GM23338 (cell line): ENCODE measurements at regions not wholly inside any gene's neighbourhood (a gene's known extent, or its start where the extent isn't known, plus 50 kb on each side); places are given as distances from the start of the nearest gene placed in this dataset.

Experiments
- ATAC-seq: fragments of 200-7000 bp; cut with Tn5 transposase; 3 replicates; pipeline ENCODE4 v1.9.1; 2020
- DNase-seq: peaks from one replicate; pipeline ENCODE4 v3.0.0-alpha.2; 2015; ENCODE audit warnings: low spot score
- H2AFZ ChIP-seq: fragments of 200-600 bp; sonication (generic); 2 replicates; pipeline ENCODE4 v1.8.0; 2016; ENCODE audit warnings: antibody characterized with exemption, mild to moderate bottlenecking, moderate library complexity
- H3F3A ChIP-seq: fragments of 200-600 bp; sonication (generic); replicated peaks from 2 replicates; pipeline ENCODE4 v1.8.0; 2017; ENCODE audit warnings: antibody characterized with exemption, mixed run types, low read depth
- H3K27ac ChIP-seq: fragments of 200-600 bp; sonication (generic); 2 replicates; pipeline ENCODE4 v1.6.1; 2016; ENCODE audit warnings: low read depth
- H3K27me3 ChIP-seq: fragments of 200-600 bp; sonication (generic); 2 replicates; pipeline ENCODE4 v1.8.0; 2016; ENCODE audit warnings: mild to moderate bottlenecking, mixed run types, moderate library complexity; ENCODE audit not compliant: insufficient read depth
- H3K36me3 ChIP-seq: fragments of 200-600 bp; sonication (generic); 2 replicates; pipeline ENCODE4 v1.8.0; 2016; ENCODE audit warnings: mild to moderate bottlenecking; ENCODE audit not compliant: insufficient read depth
- H3K4me1 ChIP-seq: fragments of 200-600 bp; sonication (generic); 2 replicates; pipeline ENCODE4 v1.8.0; 2016; ENCODE audit warnings: mild to moderate bottlenecking, moderate library complexity; ENCODE audit not compliant: insufficient read depth
- H3K4me2 ChIP-seq: fragments of 200-600 bp; sonication (generic); 2 replicates; pipeline ENCODE4 v1.7.1; 2017; ENCODE audit warnings: mixed run types
- H3K4me3 ChIP-seq: fragments of 200-600 bp; sonication (generic); 2 replicates; pipeline ENCODE4 v1.6.1; 2016; ENCODE audit warnings: mixed run types
- H3K79me2 ChIP-seq: fragments of 200-600 bp; sonication (generic); replicated peaks from 2 replicates; pipeline ENCODE4 v1.8.0; 2017; ENCODE audit warnings: mild to moderate bottlenecking; ENCODE audit not compliant: insufficient read depth
- H3K9me2 ChIP-seq: fragments of 200-600 bp; sonication (generic); 2 replicates; pipeline ENCODE4 v1.8.0; 2017; ENCODE audit not compliant: insufficient read depth
- H4K20me1 ChIP-seq: fragments of 200-600 bp; sonication (generic); replicated peaks from 2 replicates; pipeline ENCODE4 v1.8.0; 2017; ENCODE audit warnings: mild to moderate bottlenecking; ENCODE audit not compliant: insufficient read depth
- H3K27ac Mint-ChIP-seq: 2 replicates; pipeline ENCODE4 v1.8.0; 2020; ENCODE audit warnings: inconsistent platforms, mild to moderate bottlenecking, moderate library complexity, mixed read lengths
- H3K27me3 Mint-ChIP-seq: 3 replicates; pipeline ENCODE4 v1.8.0; 2022; ENCODE audit warnings: low read depth, mild to moderate bottlenecking, moderate library complexity, mixed read lengths, inconsistent platforms; ENCODE audit not compliant: insufficient read depth, poor library complexity
- H3K36me3 Mint-ChIP-seq: 3 replicates; pipeline ENCODE4 v1.8.0; 2021; ENCODE audit warnings: low read depth, mild to moderate bottlenecking, inconsistent platforms, moderate library complexity, mixed read lengths
- H3K4me1 Mint-ChIP-seq: 3 replicates; pipeline ENCODE4 v1.8.0; 2020; ENCODE audit warnings: mild to moderate bottlenecking, inconsistent platforms, mixed read lengths
- H3K4me3 Mint-ChIP-seq: 3 replicates; pipeline ENCODE4 v1.8.0; 2021; ENCODE audit warnings: moderate library complexity, mild to moderate bottlenecking, inconsistent platforms, mixed read lengths
- H3K9me3 Mint-ChIP-seq: 3 replicates; pipeline ENCODE4 v1.8.0; 2020; ENCODE audit warnings: moderate library complexity, mild to moderate bottlenecking, inconsistent platforms, mixed read lengths
- CREB1 ChIP-seq: fragments of 250-450 bp; sonication (Bioruptor Pico); IDR thresholded peaks from 2 replicates; pipeline ENCODE4 v1.5.0; 2020; ENCODE audit warnings: low read depth, mild to moderate bottlenecking, moderate library complexity
- EZH2 ChIP-seq: fragments of 200-600 bp; sonication (generic); IDR thresholded peaks from one replicate; pipeline ENCODE4 v1.8.0; 2017; ENCODE audit warnings: antibody characterized with exemption, mild to moderate bottlenecking, low read depth; ENCODE audit not compliant: unreplicated experiment
- EZH2phosphoT487 ChIP-seq: fragments of 200-600 bp; sonication (generic); IDR thresholded peaks from one replicate; pipeline ENCODE4 v1.8.1; 2018; ENCODE audit warnings: antibody characterized with exemption; ENCODE audit not compliant: unreplicated experiment
- JUNB ChIP-seq: IDR thresholded peaks from one replicate; pipeline ENCODE4 v1.6.1; 2016; ENCODE audit warnings: antibody characterized with exemption; ENCODE audit not compliant: unreplicated experiment
- NANOG ChIP-seq: IDR thresholded peaks from 2 replicates; pipeline ENCODE4 v1.6.1; 2016; ENCODE audit warnings: antibody characterized with exemption, borderline replicate concordance
- POLR2AphosphoS5 ChIP-seq: IDR thresholded peaks from 2 replicates; pipeline ENCODE4 v1.6.1; 2016; ENCODE audit warnings: antibody characterized with exemption, low read depth
- STAT1 ChIP-seq: IDR thresholded peaks from one replicate; pipeline ENCODE4 v1.6.1; 2016; ENCODE audit warnings: antibody characterized with exemption; ENCODE audit not compliant: unreplicated experiment
- ZNF114 ChIP-seq: fragments of 250-450 bp; sonication (Bioruptor Pico); IDR thresholded peaks from 2 replicates; pipeline ENCODE4 v1.5.0; 2020; ENCODE audit warnings: mild to moderate bottlenecking, moderate library complexity
- ZNF331 ChIP-seq: fragments of 250-450 bp; sonication (Bioruptor Pico); IDR thresholded peaks from 2 replicates; pipeline ENCODE4 v1.5.0; 2020; ENCODE audit warnings: low read depth, mild to moderate bottlenecking, moderate library complexity
- TF ChIP-seq, protein P1 (sequence below): fragments of 250-450 bp; sonication (Bioruptor Pico); IDR thresholded peaks from 2 replicates; pipeline ENCODE4 v1.5.0; 2020; ENCODE audit warnings: mild to moderate bottlenecking, moderate library complexity
- TF ChIP-seq, protein P2 (sequence below): IDR thresholded peaks from 2 replicates; pipeline ENCODE4 v1.6.1; 2016; ENCODE audit warnings: antibody characterized with exemption

DNA sequence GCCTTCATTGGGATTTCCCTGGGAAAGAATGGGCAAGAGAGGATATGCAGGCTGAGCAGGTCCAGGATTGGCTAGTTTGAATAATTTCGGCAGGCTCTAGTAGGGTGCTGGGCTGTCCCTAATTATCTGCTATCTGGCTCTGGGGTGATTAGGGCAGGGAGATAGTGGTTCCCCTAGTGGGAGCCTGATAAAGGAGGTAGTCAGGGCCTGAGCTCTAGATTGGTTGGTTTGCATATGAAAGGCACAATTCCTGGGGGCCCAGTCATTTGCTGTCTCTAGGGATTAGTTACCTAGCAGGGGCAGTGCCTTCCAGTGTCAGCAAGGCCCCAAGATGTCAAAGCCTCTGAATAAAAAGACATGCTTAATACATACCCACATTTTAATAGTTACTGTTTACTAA, 690.1 kb upstream of the KLHL29 start:
- H3K4me3 ChIP-seq: no peak overlapping the region
- no peaks in the 10 kb centered on the region for H3K79me2 ChIP-seq
- no peak overlapping the region for H2AFZ ChIP-seq
- ATAC-seq (peak; percentile 99), DNase-seq (peak; percentile 74)
- Mint-ChIP-seq H3K36me3 (no peaks in the 10 kb centered on the region), H3K4me1 (peaks cover 15% of the 10 kb centered on the region), H3K9me3 (no peaks in the 10 kb centered on the region), H3K27ac (no peak overlapping the region), H3K4me3 (no peak overlapping the region), H3K27me3 (peaks cover 5% of the 10 kb centered on the region)
- H3K4me2 ChIP-seq: peak overlapping the region; percentile 47; the same call in 1 of the 2 replicates
- no peak for TF ChIP-seq CREB1 (CRISPR knock-in tag)
- TF ChIP-seq EZH2: no peak
- TF ChIP-seq ZNF114 (CRISPR knock-in tag): 0 out of 2 replicates have a peak, but pooled peaks have one; percentile 4
- TF ChIP-seq, protein P1, sequence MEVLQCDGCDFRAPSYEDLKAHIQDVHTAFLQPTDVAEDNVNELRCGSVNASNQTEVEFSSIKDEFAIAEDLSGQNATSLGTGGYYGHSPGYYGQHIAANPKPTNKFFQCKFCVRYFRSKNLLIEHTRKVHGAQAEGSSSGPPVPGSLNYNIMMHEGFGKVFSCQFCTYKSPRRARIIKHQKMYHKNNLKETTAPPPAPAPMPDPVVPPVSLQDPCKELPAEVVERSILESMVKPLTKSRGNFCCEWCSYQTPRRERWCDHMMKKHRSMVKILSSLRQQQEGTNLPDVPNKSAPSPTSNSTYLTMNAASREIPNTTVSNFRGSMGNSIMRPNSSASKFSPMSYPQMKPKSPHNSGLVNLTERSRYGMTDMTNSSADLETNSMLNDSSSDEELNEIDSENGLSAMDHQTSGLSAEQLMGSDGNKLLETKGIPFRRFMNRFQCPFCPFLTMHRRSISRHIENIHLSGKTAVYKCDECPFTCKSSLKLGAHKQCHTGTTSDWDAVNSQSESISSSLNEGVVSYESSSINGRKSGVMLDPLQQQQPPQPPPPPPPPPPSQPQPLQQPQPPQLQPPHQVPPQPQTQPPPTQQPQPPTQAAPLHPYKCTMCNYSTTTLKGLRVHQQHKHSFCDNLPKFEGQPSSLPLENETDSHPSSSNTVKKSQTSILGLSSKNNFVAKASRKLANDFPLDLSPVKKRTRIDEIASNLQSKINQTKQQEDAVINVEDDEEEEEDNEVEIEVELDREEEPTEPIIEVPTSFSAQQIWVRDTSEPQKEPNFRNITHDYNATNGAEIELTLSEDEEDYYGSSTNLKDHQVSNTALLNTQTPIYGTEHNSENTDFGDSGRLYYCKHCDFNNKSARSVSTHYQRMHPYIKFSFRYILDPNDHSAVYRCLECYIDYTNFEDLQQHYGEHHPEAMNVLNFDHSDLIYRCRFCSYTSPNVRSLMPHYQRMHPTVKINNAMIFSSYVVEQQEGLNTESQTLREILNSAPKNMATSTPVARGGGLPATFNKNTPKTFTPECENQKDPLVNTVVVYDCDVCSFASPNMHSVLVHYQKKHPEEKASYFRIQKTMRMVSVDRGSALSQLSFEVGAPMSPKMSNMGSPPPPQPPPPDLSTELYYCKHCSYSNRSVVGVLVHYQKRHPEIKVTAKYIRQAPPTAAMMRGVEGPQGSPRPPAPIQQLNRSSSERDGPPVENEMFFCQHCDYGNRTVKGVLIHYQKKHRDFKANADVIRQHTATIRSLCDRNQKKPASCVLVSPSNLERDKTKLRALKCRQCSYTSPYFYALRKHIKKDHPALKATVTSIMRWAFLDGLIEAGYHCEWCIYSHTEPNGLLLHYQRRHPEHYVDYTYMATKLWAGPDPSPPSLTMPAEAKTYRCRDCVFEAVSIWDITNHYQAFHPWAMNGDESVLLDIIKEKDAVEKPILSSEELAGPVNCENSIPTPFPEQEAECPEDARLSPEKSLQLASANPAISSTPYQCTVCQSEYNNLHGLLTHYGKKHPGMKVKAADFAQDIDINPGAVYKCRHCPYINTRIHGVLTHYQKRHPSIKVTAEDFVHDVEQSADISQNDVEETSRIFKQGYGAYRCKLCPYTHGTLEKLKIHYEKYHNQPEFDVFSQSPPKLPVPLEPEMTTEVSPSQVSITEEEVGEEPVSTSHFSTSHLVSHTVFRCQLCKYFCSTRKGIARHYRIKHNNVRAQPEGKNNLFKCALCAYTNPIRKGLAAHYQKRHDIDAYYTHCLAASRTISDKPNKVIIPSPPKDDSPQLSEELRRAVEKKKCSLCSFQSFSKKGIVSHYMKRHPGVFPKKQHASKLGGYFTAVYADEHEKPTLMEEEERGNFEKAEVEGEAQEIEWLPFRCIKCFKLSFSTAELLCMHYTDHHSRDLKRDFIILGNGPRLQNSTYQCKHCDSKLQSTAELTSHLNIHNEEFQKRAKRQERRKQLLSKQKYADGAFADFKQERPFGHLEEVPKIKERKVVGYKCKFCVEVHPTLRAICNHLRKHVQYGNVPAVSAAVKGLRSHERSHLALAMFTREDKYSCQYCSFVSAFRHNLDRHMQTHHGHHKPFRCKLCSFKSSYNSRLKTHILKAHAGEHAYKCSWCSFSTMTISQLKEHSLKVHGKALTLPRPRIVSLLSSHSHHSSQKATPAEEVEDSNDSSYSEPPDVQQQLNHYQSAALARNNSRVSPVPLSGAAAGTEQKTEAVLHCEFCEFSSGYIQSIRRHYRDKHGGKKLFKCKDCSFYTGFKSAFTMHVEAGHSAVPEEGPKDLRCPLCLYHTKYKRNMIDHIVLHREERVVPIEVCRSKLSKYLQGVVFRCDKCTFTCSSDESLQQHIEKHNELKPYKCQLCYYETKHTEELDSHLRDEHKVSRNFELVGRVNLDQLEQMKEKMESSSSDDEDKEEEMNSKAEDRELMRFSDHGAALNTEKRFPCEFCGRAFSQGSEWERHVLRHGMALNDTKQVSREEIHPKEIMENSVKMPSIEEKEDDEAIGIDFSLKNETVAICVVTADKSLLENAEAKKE (CRISPR knock-in tag): peak; percentile 75; the same call in 1 of the 2 replicates
- H3K36me3 ChIP-seq: no peaks in the 10 kb centered on the region
- no peaks in the 10 kb centered on the region for H3F3A ChIP-seq
- H3K27me3 ChIP-seq: no peaks in the 10 kb centered on the region
- H3K9me2 ChIP-seq: no peaks in the 10 kb centered on the region; the same call in 1 of the 2 replicates
- H3K4me1 ChIP-seq: peaks cover 5% of the 10 kb centered on the region
- no peak overlapping the region for H3K27ac ChIP-seq
- no peaks in the 10 kb centered on the region for H4K20me1 ChIP-seq

GRCh38 chr2:22697054-22697788, 687.8 kb upstream of the KLHL29 start:
- Histone ChIP-seq H3K4me1 (peaks cover 5% of the 10 kb centered on the region), H3K27ac (no peak overlapping the region), H3K4me3 (no peak overlapping the region), H3K9me2 (no peaks in the 10 kb centered on the region; the same call in 1 of the 2 replicates), H3K27me3 (no peaks in the 10 kb centered on the region), H3K4me2 (no peak overlapping the region), H2AFZ (no peak overlapping the region), H3K36me3 (no peaks in the 10 kb centered on the region), H3K79me2 (no peaks in the 10 kb centered on the region), H3F3A (no peaks in the 10 kb centered on the region), H4K20me1 (no peaks in the 10 kb centered on the region)
- DNase-seq: no peak
- H3K27ac Mint-ChIP-seq: no peak overlapping the region
- no peak for ATAC-seq
- H3K4me3 Mint-ChIP-seq: no peak overlapping the region
- H3K27me3 Mint-ChIP-seq: peaks cover 5% of the 10 kb centered on the region
- peaks cover 15% of the 10 kb centered on the region for H3K4me1 Mint-ChIP-seq
- no peaks in the 10 kb centered on the region for H3K9me3 Mint-ChIP-seq
- H3K36me3 Mint-ChIP-seq: no peaks in the 10 kb centered on the region
- TF ChIP-seq POLR2AphosphoS5 (no peak), STAT1 (no peak), NANOG (no peak), EZH2 (no peak), ZNF114 (CRISPR knock-in tag) (no peak), JUNB (no peak), CREB1 (CRISPR knock-in tag) (no peak), EZH2phosphoT487 (no peak), ZNF331 (CRISPR knock-in tag) (no peak)
- TF ChIP-seq, protein P2, sequence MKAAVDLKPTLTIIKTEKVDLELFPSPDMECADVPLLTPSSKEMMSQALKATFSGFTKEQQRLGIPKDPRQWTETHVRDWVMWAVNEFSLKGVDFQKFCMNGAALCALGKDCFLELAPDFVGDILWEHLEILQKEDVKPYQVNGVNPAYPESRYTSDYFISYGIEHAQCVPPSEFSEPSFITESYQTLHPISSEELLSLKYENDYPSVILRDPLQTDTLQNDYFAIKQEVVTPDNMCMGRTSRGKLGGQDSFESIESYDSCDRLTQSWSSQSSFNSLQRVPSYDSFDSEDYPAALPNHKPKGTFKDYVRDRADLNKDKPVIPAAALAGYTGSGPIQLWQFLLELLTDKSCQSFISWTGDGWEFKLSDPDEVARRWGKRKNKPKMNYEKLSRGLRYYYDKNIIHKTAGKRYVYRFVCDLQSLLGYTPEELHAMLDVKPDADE: no peak
